ENCODE measurements at regions not wholly inside any gene's neighbourhood (a gene's known extent, or its start where the extent isn't known, plus 50 kb on each side); places are given as distances from the start of the nearest gene placed in this dataset.

DNA sequence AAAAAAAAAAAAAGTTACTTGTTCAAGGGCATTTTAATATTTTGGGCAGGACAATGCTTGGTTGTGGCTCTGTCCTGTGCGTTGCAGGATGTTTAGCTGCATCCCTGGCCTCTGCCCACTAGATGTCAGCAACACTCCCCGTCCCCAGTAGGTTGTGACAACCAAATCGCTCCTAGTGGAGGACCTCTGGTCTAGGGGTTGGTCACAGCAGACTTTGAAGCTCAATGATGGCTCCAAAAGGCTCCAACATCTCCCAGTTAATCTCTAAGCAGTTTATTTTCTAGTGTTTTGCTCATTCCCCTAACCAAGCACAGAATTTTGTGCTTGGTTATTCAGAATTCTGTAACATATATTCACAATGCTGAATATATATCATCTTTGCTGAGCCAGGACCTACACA, 67.0 kb downstream of the CHRNA1 start:
- no peak overlapping the region for H3K27ac ChIP-seq
- no peaks in the 10 kb centered on the region for H3K27me3 ChIP-seq (replicated peaks; ENCODE audit: insufficient read depth)
- H3K9me3 ChIP-seq: no peaks in the 10 kb centered on the region
- no peaks in the 10 kb centered on the region for H3K36me3 ChIP-seq
- TF ChIP-seq POLR2AphosphoS5 (IDR thresholded peaks at IDR 0.05) (no peak), CTCF (IDR thresholded peaks at IDR 0.05) (peak in 2 of 4 experiments; percentile 52 to 58)
- no peaks in the 10 kb centered on the region for H3K4me1 ChIP-seq (replicated peaks)
- 16% methylated on average over 3 of the region's 3 CpGs for WGBS
- no peak for DNase-seq (ENCODE audit: low spot score)
- intact Hi-C loops (cut with DNase I): loop anchor here (5.0 kb wide), 1 partner anchor 50 kb away; no protein-coding TSS in a partner anchor
- no peak overlapping the region for H3K4me3 ChIP-seq

DNA sequence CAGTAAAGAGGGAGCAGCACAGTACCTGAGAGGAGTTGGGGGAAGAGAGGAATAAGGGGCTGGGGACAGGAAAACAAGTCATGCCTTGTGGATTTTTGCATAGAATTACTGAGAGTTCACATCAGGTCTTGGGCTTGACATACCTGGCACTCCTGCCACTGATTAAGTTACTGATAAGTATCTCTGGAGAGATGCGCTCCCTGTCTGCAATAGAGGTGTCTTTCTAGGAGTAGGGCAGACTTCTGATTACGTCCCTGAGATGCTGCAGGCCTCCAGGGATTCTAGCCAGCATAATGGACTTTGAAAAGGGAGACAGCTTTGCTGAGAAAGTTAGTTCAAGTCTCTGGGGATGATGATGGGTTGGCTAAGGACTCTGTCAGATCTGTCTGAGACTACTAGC, 69.4 kb downstream of the CHRNA1 start:
- Histone ChIP-seq H3K27ac (no peak overlapping the region), H3K4me3 (no peak overlapping the region), H3K27me3 (replicated peaks; ENCODE audit: insufficient read depth) (no peaks in the 10 kb centered on the region), H3K9me3 (no peaks in the 10 kb centered on the region), H3K36me3 (no peaks in the 10 kb centered on the region), H3K4me1 (replicated peaks) (no peaks in the 10 kb centered on the region)
- intact Hi-C loops (cut with DNase I): loop anchor here (5.0 kb wide), 1 partner anchor 52 kb away; no protein-coding TSS in a partner anchor
- no peak for DNase-seq (ENCODE audit: low spot score)
- TF ChIP-seq POLR2A (IDR thresholded peaks at IDR 0.05) (no peak), POLR2AphosphoS5 (IDR thresholded peaks at IDR 0.05) (no peak), CTCF (IDR thresholded peaks at IDR 0.05) (no peak)
- WGBS: 21% methylated on average over 2 of the region's 2 CpGs

GRCh38 chr2:174694196-174694878, 69.9 kb downstream of the CHRNA1 start:
- H3K4me1 ChIP-seq (replicated peaks): no peaks in the 10 kb centered on the region
- intact Hi-C loops (cut with DNase I): no loop called here
- no peak overlapping the region for H3K4me3 ChIP-seq
- 85% methylated on average over 5 of the region's 5 CpGs for WGBS
- no peaks in the 10 kb centered on the region for H3K27me3 ChIP-seq (replicated peaks; ENCODE audit: insufficient read depth)
- DNase-seq (ENCODE audit: low spot score): no peak
- H3K9me3 ChIP-seq: no peaks in the 10 kb centered on the region
- no peak overlapping the region for H3K27ac ChIP-seq
- TF ChIP-seq POLR2A (IDR thresholded peaks at IDR 0.05): no peak
- TF ChIP-seq CTCF (IDR thresholded peaks at IDR 0.05): no peak
- TF ChIP-seq POLR2AphosphoS5 (IDR thresholded peaks at IDR 0.05): no peak
- no peaks in the 10 kb centered on the region for H3K36me3 ChIP-seq

- H3K36me3 ChIP-seq: no peaks in the 10 kb centered on the region
- TF ChIP-seq POLR2A (IDR thresholded peaks at IDR 0.05): no peak
- H3K4me3 ChIP-seq: no peak overlapping the region
- H3K27me3 ChIP-seq (replicated peaks; ENCODE audit: insufficient read depth): no peaks in the 10 kb centered on the region
- no peak for DNase-seq (ENCODE audit: low spot score)
- H3K27ac ChIP-seq: no peak overlapping the region
- 94% methylated on average over 5 of the region's 5 CpGs for WGBS
- intact Hi-C loops (cut with DNase I): no loop called here
- no peaks in the 10 kb centered on the region for H3K4me1 ChIP-seq (replicated peaks)
- H3K9me3 ChIP-seq: no peaks in the 10 kb centered on the region
These were observed 70.9 kb downstream of the CHRNA1 start for GRCh38 chr2:174693344-174693743.

DNA sequence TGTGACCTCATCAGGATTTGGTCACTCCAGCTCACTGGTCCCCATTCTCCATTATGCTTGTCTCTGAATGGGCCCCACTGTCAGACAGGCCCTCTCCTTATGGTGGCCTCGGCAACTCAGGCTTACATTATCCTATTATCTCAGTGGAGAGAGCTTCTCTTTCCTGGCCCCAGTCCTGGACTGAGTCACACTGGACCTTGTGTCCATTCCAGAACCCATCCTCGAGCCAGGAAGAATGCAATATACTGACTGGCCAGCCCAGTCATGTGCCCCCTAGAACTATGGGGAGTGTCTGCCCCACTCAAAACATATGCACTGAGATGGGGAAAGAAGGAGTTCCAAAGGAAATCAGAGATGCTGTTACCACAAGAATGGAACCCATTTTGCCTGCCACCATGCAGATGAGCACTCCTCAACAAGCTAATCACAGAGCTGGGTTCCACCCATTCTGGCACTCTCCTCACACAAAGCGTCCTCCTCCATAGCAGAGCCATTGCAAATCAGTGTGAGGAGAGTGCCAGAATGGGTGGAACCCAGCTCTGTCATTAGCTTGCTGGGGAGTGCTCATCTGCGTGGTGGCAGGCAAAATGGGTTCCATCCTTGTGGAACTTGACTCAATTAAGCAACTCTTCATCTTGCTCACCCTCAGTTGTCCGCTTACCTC, 71.9 kb downstream of the CHRNA1 start:
- no peaks in the 10 kb centered on the region for H3K4me1 ChIP-seq (replicated peaks)
- no peaks in the 10 kb centered on the region for H3K9me3 ChIP-seq
- H3K4me3 ChIP-seq: no peak overlapping the region
- no peak overlapping the region for H3K27ac ChIP-seq
- DNase-seq (ENCODE audit: low spot score): no peak
- intact Hi-C loops (cut with DNase I): no loop called here
- WGBS: 79% methylated on average over 5 of the region's 5 CpGs
- no peak for TF ChIP-seq CTCF (IDR thresholded peaks at IDR 0.05)
- no peak for TF ChIP-seq POLR2A (IDR thresholded peaks at IDR 0.05)
- TF ChIP-seq POLR2AphosphoS5 (IDR thresholded peaks at IDR 0.05): no peak
- no peaks in the 10 kb centered on the region for H3K27me3 ChIP-seq (replicated peaks; ENCODE audit: insufficient read depth)
- H3K36me3 ChIP-seq: no peaks in the 10 kb centered on the region

All from prostate gland (tissue), 2 donors.